Left ventricle myocardium inferior (tissue), 1 donor: ENCODE measurements at regions not wholly inside any gene's neighbourhood (a gene's known extent, or its start where the extent isn't known, plus 50 kb on each side); places are given as distances from the start of the nearest gene placed in this dataset.
A peak's percentile ranks its signal among the peaks of the same experiment; 100 is the strongest.

ENCODE experiments used
- DNase-seq: peaks from one replicate; pipeline ENCODE4 v3.0.0-alpha.2; 2020
- H3K27ac ChIP-seq: fragments of 200-600 bp; replicated peaks from 2 replicates; pipeline ENCODE4 v1.8.0; 2021
- H3K27me3 ChIP-seq: fragments of 200-600 bp; 2 replicates; pipeline ENCODE4 v1.8.0; 2021; ENCODE audit warnings: low read depth
- H3K36me3 ChIP-seq: fragments of 200-600 bp; 2 replicates; pipeline ENCODE4 v1.8.0; 2021
- H3K4me1 ChIP-seq: fragments of 200-600 bp; 2 replicates; pipeline ENCODE4 v1.8.0; 2021
- H3K4me3 ChIP-seq: fragments of 200-600 bp; 2 replicates; pipeline ENCODE4 v1.8.0; 2021; ENCODE audit warnings: mild to moderate bottlenecking, moderate library complexity
- H3K9me3 ChIP-seq: fragments of 200-600 bp; replicated peaks from 2 replicates; pipeline ENCODE4 v1.8.0; 2021
- intact Hi-C: fragments of 100-400 bp; cut with micrococcal nuclease; formaldehyde crosslinking; loops from one replicate; pipeline ENCODE4 v1.11.0; 2022
- TF ChIP-seq, protein P1 (sequence below): fragments of 200-600 bp; IDR thresholded peaks from 2 replicates; pipeline ENCODE4 v1.8.0; 2021; ENCODE audit warnings: antibody characterized with exemption, mild to moderate bottlenecking, borderline replicate concordance
- donor health status: DM: no; HTN: yes; CAD: no; lungs with severe emphysema.

DNA sequence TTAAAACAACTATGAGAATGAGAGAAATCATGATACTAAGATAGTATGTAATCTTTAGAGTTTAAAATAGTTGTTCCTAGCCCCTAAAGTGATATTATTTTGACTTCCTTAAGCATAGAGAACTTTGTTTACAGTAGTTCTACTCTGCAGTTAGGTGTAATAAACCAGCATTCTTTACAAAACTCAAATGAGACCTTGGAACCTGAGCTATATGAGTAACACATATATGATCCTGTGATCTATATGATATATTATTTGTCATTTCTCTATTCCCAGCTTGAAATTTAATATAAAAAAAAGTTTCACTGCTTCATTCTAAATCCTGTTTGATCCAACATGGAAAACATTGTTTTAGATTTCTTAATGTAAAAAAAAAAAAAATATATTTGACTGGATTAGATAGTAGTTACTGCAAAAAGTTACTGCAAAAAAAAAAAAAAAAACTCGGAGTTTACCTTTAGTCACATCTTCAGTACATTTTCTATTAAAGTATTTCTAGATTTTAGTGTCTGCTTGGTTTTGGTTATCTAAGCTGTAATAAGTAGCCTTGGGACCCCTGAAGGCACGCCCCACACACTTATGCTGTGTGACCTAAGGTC is 463.8 kb downstream of the USP25 start:
- no peak for DNase-seq
- H3K4me3 ChIP-seq = peak overlapping the region; percentile 68

DNA sequence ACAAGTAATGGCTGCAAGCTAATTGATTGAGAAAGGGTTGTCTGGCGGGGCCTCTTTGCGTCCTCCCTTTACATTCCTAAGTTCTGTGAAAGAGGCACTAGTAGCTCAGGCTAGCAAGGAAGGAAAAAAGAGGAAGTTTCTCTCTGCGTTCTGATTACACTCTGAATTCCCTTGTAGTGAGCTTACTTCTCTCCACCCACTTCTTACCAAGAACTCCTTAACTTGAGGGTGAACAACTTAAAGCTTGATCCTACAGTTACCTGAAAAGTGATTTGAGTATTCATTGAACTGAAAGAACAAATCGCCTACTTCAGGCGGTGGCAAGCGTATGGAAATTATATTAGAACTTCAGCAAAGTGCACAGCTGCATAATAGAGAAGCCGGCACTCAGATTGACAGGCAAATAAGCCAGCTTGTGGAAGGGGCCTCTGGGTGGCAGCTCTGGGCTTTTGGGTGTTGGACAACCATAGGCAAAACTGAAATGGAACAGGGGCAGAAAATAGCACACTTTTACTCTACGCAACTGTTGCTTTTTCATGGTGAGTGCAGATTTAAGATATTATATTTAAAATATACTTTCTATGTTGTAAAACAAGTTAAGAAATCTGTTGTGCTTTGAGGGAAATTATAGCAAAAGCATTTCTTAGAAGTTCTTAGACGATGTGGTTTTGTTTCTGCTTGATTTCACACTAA is 464.5 kb downstream of the USP25 start:
- Histone ChIP-seq H3K27ac (peak overlapping the region; percentile 82), H3K4me3 (peak overlapping the region; percentile 68), H3K27me3 (no peaks in the 10 kb centered on the region), H3K4me1 (peaks cover 35% of the 10 kb centered on the region), H3K9me3 (peaks cover 12% of the 10 kb centered on the region), H3K36me3 (no peaks in the 10 kb centered on the region)
- DNase-seq = peak; percentile 58
- TF ChIP-seq, protein P1, sequence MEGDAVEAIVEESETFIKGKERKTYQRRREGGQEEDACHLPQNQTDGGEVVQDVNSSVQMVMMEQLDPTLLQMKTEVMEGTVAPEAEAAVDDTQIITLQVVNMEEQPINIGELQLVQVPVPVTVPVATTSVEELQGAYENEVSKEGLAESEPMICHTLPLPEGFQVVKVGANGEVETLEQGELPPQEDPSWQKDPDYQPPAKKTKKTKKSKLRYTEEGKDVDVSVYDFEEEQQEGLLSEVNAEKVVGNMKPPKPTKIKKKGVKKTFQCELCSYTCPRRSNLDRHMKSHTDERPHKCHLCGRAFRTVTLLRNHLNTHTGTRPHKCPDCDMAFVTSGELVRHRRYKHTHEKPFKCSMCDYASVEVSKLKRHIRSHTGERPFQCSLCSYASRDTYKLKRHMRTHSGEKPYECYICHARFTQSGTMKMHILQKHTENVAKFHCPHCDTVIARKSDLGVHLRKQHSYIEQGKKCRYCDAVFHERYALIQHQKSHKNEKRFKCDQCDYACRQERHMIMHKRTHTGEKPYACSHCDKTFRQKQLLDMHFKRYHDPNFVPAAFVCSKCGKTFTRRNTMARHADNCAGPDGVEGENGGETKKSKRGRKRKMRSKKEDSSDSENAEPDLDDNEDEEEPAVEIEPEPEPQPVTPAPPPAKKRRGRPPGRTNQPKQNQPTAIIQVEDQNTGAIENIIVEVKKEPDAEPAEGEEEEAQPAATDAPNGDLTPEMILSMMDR = peak; percentile 54
- intact Hi-C loops = loop anchor here (10.0 kb wide), 1 partner anchor 131 kb away; no protein-coding TSS in a partner anchor

More for the DNA sequence above, 463.8 kb downstream of the USP25 start:
- peaks cover 33% of the 10 kb centered on the region for H3K4me1 ChIP-seq
- TF ChIP-seq, protein P1 = no peak
- peak overlapping the region; percentile 82 for H3K27ac ChIP-seq
- intact Hi-C loops = loop anchor here (10.0 kb wide), 1 partner anchor 131 kb away; no protein-coding TSS in a partner anchor
- H3K27me3 ChIP-seq = no peaks in the 10 kb centered on the region
- peaks cover 6% of the 10 kb centered on the region for H3K9me3 ChIP-seq
- H3K36me3 ChIP-seq = no peaks in the 10 kb centered on the region

DNA sequence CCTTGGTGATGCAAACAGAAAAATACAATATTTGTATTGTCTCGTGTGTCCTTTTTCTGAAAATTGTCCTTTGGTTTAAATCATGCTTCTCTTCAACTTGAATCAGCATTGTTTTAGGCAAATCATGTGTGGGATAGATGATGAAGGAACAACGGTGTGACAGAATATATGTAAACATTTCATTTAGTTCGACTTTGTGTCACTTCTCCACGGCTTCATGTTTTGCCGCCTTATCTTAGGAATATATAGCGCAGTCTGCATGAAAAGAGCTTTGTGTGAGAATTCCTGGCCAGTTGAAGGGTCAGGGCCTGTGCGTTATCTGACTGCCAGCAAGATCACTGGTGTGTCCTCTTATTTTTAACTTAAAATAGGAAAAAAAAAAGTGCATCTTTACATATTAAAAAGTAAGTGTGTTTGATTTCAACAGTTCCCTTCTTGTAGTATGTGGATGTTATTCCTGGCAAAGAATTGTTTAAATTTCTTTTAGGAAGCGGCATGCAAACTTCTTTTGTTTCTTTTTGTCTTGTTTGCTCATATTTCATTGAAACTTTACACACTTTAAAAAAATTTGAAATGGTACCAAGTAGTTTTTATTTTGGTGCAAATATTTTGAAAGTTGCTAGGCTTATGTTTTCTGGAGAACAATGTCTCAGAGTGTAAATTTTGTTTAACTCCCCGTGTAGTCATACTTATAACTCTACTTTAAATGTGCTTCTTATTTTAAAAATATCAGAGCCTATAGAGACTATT is 465.2 kb downstream of the USP25 start:
- Histone ChIP-seq H3K27me3 (no peaks in the 10 kb centered on the region), H3K4me1 (peaks cover 35% of the 10 kb centered on the region), H3K9me3 (peaks cover 15% of the 10 kb centered on the region), H3K4me3 (peak overlapping the region; percentile 68), H3K36me3 (no peaks in the 10 kb centered on the region), H3K27ac (peak overlapping the region; percentile 82)
- TF ChIP-seq, protein P1 = no peak
- intact Hi-C loops = loop anchor here (10.0 kb wide), 1 partner anchor 130 kb away; no protein-coding TSS in a partner anchor
- DNase-seq = no peak

- no peaks in the 10 kb centered on the region for H3K36me3 ChIP-seq
- no peaks in the 10 kb centered on the region for H3K27me3 ChIP-seq
- peaks cover 35% of the 10 kb centered on the region for H3K4me1 ChIP-seq
- peaks cover 17% of the 10 kb centered on the region for H3K9me3 ChIP-seq
- TF ChIP-seq, protein P1 = no peak
- peak overlapping the region; percentile 68 for H3K4me3 ChIP-seq
- H3K27ac ChIP-seq = peak overlapping the region; percentile 82
- intact Hi-C loops = loop anchor here (10.0 kb wide), 1 partner anchor 129 kb away; no protein-coding TSS in a partner anchor
- DNase-seq = no peak
Measured at GRCh38 chr21:16195538-16195910, 465.7 kb downstream of the USP25 start.

DNA sequence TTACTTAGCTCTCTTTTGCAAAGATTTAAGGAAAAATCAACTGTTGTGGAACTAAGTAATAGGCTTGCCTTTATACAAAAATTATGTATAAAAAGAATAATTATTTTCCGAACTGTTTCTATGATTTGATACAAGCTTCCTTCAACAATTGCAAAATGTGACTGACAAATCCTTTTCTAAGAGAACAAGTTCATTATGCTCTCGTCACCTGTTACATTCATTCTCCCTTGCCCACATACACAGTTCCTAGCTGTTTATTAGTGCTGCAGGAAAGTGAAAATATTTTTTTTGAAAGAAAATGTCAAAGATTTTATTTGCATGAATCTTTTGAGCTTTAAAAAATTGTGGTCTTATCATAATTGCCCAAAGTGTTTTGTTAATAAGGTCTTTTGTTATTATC is 466.2 kb downstream of the USP25 start:
- no peaks in the 10 kb centered on the region for H3K36me3 ChIP-seq
- H3K9me3 ChIP-seq = peaks cover 21% of the 10 kb centered on the region
- peak overlapping the region; percentile 68 for H3K4me3 ChIP-seq
- H3K27ac ChIP-seq = peak overlapping the region; percentile 82
- TF ChIP-seq, protein P1 = no peak
- intact Hi-C loops = loop anchor here (10.0 kb wide), 1 partner anchor 129 kb away; no protein-coding TSS in a partner anchor
- no peaks in the 10 kb centered on the region for H3K27me3 ChIP-seq
- H3K4me1 ChIP-seq = peaks cover 35% of the 10 kb centered on the region
- no peak for DNase-seq
